HG02981 (cell line): ENCODE measurements at regions not wholly inside any gene's neighbourhood (a gene's known extent, or its start where the extent isn't known, plus 50 kb on each side); places are given as distances from the start of the nearest gene placed in this dataset.

Experiments used
- ATAC-seq: cut with Tn5 transposase; IDR thresholded peaks from one replicate; pipeline ENCODE4 v1.9.1; 2021; ENCODE audit warnings: mild to moderate bottlenecking, moderate library complexity; ENCODE audit not compliant: unreplicated experiment

GRCh38 chr16:5643855-5644531 lies 546.4 kb upstream of the EEF2KMT start:
- no peak for ATAC-seq

- ATAC-seq = no peak
Observed at GRCh38 chr16:5642436-5642835, 544.8 kb upstream of the EEF2KMT start.

DNA sequence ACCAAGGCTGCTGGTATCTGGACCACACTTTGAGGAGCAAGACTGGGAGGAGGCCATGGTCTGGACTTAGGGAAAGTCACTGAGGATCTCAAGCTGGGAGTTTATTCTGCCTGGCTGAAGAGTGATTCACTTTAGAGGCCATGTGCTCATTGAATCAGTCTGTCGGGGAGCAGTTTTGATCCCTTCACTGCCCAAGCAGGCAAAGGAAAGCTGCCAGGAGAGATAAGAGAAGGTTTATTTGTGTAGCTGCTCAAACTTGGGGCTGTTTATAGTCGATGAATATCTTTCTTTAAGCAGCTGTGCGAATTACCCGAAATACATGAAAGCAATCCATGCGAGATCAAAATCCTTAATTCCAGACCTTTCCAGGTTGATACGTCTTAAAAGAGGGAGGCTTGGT lies 544.4 kb upstream of the EEF2KMT start:
- ATAC-seq = no peak

GRCh38 chr16:5640883-5641282 lies 543.3 kb upstream of the EEF2KMT start:
- no peak for ATAC-seq

DNA sequence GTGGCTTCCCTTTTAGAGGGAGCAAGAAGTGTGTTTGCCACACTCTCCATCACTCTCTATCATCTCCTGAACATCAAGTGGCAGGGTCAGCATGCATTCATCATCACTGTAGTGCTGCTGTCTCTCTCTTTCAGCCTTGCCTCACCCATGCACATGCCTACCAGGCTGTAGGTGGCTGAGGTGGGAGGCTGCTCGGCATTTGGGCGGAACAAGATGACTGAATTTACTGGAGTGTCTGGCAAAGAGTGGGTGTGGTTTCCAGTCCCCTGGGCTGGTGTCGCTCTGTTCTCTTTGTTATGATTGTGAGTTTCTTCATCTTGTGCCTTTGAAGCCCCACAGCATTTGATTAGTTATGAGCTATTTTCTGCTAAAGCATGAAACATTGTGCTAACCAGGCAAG lies 541.9 kb upstream of the EEF2KMT start:
- ATAC-seq = no peak

GRCh38 chr16:5635331-5635730 lies 537.7 kb upstream of the EEF2KMT start:
- ATAC-seq = no peak

GRCh38 chr16:5634666-5635180 lies 537.1 kb upstream of the EEF2KMT start:
- no peak for ATAC-seq

GRCh38 chr16:5633845-5634440 lies 536.3 kb upstream of the EEF2KMT start:
- ATAC-seq = no peak

DNA sequence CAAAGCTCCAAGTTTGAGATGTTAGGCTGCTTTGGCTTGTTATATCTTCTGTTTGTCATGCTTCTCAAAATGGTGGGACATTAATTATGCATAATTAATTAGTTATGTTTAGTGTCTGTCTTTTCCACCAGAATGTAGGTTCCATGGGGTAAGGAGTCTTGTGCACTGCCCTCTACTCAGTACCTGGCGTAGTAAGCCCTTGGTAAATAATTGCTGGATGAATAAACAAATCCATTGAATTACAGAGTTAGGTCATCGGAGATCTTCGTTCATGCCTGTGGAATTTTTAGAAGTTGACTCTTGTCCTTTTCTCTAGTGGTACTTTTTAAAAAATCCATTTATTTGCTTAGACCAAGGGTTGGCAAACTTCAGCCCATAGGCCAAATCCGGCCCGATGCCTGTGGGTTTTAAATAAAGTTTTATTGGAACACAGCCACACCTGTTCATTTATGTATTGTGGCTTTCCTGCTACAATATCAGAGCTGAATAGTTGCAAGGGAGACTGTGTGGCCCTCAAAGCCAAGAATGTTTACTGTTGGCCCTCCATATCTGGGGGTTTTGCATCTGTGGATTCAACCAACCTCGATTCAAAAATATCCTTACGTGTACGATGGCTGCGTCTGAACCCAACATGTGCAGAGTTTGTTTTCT lies 524.8 kb upstream of the EEF2KMT start:
- no peak for ATAC-seq

GRCh38 chr16:5621826-5622225 lies 524.2 kb upstream of the EEF2KMT start:
- no peak for ATAC-seq

- ATAC-seq = no peak
Observed at GRCh38 chr16:5619304-5619703, 521.7 kb upstream of the EEF2KMT start.

GRCh38 chr16:5616841-5617240 lies 519.2 kb upstream of the EEF2KMT start:
- no peak for ATAC-seq

- ATAC-seq = no peak
Observed at GRCh38 chr16:5615868-5616642, 518.5 kb upstream of the EEF2KMT start.

DNA sequence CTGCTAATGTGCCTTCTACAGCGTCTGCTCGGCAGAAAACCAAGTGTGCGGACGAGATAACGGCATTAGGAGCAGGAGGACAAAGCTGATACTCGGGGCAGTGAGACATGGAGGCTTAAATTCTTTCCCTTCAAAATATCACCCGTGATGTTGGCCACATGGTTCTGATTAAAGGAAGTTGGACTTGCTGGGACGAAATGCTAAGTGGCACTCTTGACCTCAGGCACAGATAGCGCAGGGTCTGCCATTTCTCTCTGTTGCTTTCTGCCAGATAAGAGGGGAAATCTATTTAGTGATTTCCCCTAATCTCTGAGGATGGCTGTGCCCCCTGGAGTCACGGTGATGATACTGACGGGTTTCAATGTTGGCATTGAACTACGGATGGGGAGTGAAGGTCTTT lies 509.6 kb upstream of the EEF2KMT start:
- ATAC-seq = no peak

- ATAC-seq = no peak
Observed at GRCh38 chr16:5605404-5605803, 507.8 kb upstream of the EEF2KMT start.

DNA sequence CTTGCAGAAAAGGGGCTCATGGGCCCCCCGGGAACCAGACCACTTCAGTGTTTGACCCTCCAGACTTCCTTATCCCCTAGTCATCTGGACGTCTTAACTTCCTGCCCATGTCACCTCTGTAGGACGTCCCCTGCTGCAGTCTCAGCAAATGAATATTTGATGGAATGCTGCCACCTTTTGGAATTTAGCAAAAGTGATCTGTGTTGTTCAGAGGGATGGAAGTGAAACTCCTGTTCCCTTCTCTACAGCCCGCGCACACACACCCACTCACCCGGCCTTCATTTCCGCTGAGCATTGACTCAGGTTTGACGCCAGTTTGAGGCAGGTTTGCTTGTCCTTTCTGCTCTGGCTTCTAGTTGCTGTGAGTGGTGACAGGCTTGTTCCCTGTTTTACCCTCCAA lies 507.2 kb upstream of the EEF2KMT start:
- no peak for ATAC-seq

- ATAC-seq = no peak
Observed at GRCh38 chr16:5603836-5604235, 506.2 kb upstream of the EEF2KMT start.

DNA sequence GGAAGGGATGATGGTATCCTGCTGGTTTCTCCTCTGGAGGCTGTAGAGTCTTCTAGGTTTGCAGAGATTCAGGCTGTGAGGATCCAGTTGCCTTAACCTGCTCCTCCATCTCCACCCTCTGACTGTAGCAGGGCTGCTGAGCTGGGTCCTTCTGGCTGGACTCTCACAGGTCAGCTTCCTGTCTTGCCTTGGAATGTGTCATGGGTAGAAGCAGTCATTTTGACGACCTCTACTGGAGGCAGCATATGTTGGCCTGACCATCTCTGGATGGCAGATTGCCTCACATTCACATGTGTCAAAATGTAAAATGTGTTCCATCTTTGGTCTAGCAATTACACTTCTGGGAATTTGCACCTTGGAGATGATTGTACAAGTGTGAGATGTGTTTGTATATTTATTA lies 504.4 kb upstream of the EEF2KMT start:
- ATAC-seq = no peak

- no peak for ATAC-seq
Observed at GRCh38 chr16:5598793-5599192, 501.2 kb upstream of the EEF2KMT start.

GRCh38 chr16:5595849-5596248 lies 498.3 kb upstream of the EEF2KMT start:
- no peak for ATAC-seq

DNA sequence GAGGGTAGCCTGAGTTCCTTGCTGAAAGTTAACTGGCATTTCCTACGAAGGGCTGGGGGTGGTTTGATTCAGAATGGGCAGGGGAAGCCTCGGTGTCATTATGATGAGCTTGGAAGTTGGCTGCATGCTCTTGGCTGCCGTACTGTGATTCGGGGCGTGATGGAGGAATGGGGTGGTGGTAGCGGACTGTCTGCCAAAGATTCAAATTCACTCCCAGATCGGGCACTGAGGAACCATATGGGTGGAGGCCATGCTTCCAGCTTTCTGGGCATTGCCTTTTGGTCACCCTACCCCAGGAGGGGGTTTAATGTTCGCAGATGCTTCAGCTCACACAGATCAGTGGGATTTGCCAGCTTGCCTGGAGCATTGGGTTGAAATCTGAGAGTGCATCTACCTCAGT lies 492.8 kb upstream of the EEF2KMT start:
- ATAC-seq = no peak
